NCI-H446 treated with DMSO at 0.1 percent for 48 hours (cell line): ENCODE measurements at regions not wholly inside any gene's neighbourhood (a gene's known extent, or its start where the extent isn't known, plus 50 kb on each side); places are given as distances from the start of the nearest gene placed in this dataset.

Source experiments
- DNase-seq: peaks from one replicate; lab custom pipeline; 2025; lab: John Stamatoyannopoulos, UW

- no peak for DNase-seq
Observed at GRCh38 chr16:54475019-54475601, 188.5 kb upstream of the IRX3 start.

- no peak for DNase-seq
Observed at GRCh38 chr16:54473226-54473993, 186.8 kb upstream of the IRX3 start.

GRCh38 chr16:54467398-54467797, 180.8 kb upstream of the IRX3 start:
- no peak for DNase-seq

- DNase-seq, result no peak
Observed at GRCh38 chr16:54466233-54466632, 179.6 kb upstream of the IRX3 start.

GRCh38 chr16:54465063-54465462, 178.5 kb upstream of the IRX3 start:
- no peak for DNase-seq

- no peak for DNase-seq
Observed at GRCh38 chr16:54462771-54463170, 176.2 kb upstream of the IRX3 start.

- DNase-seq, result no peak
Observed at GRCh38 chr16:54462151-54462651, 175.6 kb upstream of the IRX3 start.

- DNase-seq, result no peak
Observed at GRCh38 chr16:54460263-54460860, 173.8 kb upstream of the IRX3 start.

GRCh38 chr16:54459509-54460262, 173.1 kb upstream of the IRX3 start:
- no peak for DNase-seq

GRCh38 chr16:54458923-54459322, 172.3 kb upstream of the IRX3 start:
- DNase-seq, result no peak

GRCh38 chr16:54456291-54456690, 169.7 kb upstream of the IRX3 start:
- no peak for DNase-seq

GRCh38 chr16:54455030-54455725, 168.6 kb upstream of the IRX3 start:
- DNase-seq, result no peak

GRCh38 chr16:54454616-54455015, 168.0 kb upstream of the IRX3 start:
- no peak for DNase-seq

GRCh38 chr16:54453871-54454270, 167.3 kb upstream of the IRX3 start:
- DNase-seq, result no peak

GRCh38 chr16:54447576-54448440, 161.2 kb upstream of the IRX3 start:
- DNase-seq, result no peak

- DNase-seq, result no peak
Observed at GRCh38 chr16:54446639-54447038, 160.1 kb upstream of the IRX3 start.

GRCh38 chr16:54444851-54445458, 158.4 kb upstream of the IRX3 start:
- DNase-seq, result no peak

- DNase-seq, result no peak
Observed at GRCh38 chr16:54443839-54444238, 157.3 kb upstream of the IRX3 start.

GRCh38 chr16:54443352-54443751, 156.8 kb upstream of the IRX3 start:
- DNase-seq, result no peak

GRCh38 chr16:54442864-54443263, 156.3 kb upstream of the IRX3 start:
- DNase-seq, result no peak
